ENCODE measurements at regions not wholly inside any gene's neighbourhood (a gene's known extent, or its start where the extent isn't known, plus 50 kb on each side); places are given as distances from the start of the nearest gene placed in this dataset.
"Not testable (repeated sequence)": the region's sequence is repeated elsewhere in the genome, so short reads cannot be mapped to it uniquely, and the experiment has no call there.

DNA sequence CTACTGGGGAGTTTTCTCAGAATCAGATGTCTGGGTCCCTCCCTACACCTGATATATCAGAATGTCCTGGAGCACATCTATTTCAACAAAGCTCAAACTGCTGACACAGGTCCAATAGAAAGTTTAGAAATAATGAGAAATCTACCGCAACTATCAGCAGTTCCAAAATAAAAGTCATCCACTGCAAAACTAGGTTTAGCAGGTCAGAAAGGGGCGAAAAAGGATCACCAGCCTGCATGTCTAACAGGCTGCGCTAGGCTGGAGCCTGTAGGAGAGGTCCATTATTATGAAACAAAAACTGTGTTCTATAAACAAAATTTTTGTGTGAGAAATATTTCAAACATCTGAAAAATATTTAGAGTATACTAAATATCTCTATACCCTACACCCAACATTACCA, 84.1 kb upstream of the RNF38 start:
- TF ChIP-seq SUZ12 (IDR thresholded peaks at IDR 0.05; ENCODE audit: extremely low read depth, insufficient read depth, insufficient read length) (no peak), ZNF274 (IDR thresholded peaks at IDR 0.05; ENCODE audit: low read depth, low read length) (no peak), YY1 (IDR thresholded peaks at IDR 0.05; ENCODE audit: insufficient read depth, insufficient read length) (no peak)
- no peak overlapping the region for H3K4me3 ChIP-seq (ENCODE audit: insufficient read length, low read depth)
- H3K9ac ChIP-seq (ENCODE audit: insufficient read length, low read depth), result no peak overlapping the region
- no peaks in the 10 kb centered on the region for H3K27me3 ChIP-seq (ENCODE audit: insufficient read depth, insufficient read length)
- H3K36me3 ChIP-seq (ENCODE audit: insufficient read depth, insufficient read length, low read length), result peaks cover 5% of the 10 kb centered on the region
- H3K9me3 ChIP-seq (ENCODE audit: insufficient read depth, low read length), result no peaks in the 10 kb centered on the region
- H3K4me1 ChIP-seq (ENCODE audit: insufficient read depth, insufficient read length), result peaks cover 12% of the 10 kb centered on the region
- DNase-seq (ENCODE audit: low read depth, low spot score), result no peak

GRCh38 chr9:36479101-36479500, 79.0 kb upstream of the RNF38 start:
- H3K4me1 ChIP-seq (ENCODE audit: insufficient read depth, insufficient read length), result peaks cover 4% of the 10 kb centered on the region
- H3K9me3 ChIP-seq (ENCODE audit: insufficient read depth, low read length), result no peaks in the 10 kb centered on the region
- no peak overlapping the region for H3K9ac ChIP-seq (ENCODE audit: insufficient read length, low read depth)
- no peak for TF ChIP-seq YY1 (IDR thresholded peaks at IDR 0.05; ENCODE audit: insufficient read depth, insufficient read length)
- no peak for TF ChIP-seq SUZ12 (IDR thresholded peaks at IDR 0.05; ENCODE audit: extremely low read depth, insufficient read depth, insufficient read length)
- no peak for TF ChIP-seq ZNF274 (IDR thresholded peaks at IDR 0.05; ENCODE audit: low read depth, low read length)
- H3K36me3 ChIP-seq (ENCODE audit: insufficient read depth, insufficient read length, low read length), result peaks cover 5% of the 10 kb centered on the region
- H3K4me3 ChIP-seq (ENCODE audit: insufficient read length, low read depth), result no peak overlapping the region
- no peak for DNase-seq (ENCODE audit: low read depth, low spot score)
- no peaks in the 10 kb centered on the region for H3K27me3 ChIP-seq (ENCODE audit: insufficient read depth, insufficient read length)

DNA sequence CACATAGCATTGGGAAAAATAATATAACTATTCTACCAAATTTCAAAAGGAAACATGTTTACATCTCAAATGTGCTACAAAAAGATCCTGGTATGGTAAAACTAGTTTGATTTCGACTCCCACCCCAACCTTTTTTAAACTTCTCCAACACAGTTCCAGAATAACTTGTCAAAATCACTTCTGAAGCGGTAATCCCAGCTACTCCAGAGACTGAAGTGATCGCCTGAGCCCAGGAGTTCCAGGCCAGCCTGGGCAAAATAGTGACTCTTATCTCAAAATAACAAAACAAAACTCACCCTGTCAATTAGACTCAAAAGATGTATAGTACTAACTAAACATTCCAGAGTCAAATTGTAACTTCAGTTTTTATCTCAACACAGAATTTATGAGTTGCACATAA, 71.3 kb upstream of the RNF38 start:
- peaks cover 7% of the 10 kb centered on the region for H3K36me3 ChIP-seq (ENCODE audit: insufficient read depth, insufficient read length, low read length)
- no peak for DNase-seq (ENCODE audit: low read depth, low spot score)
- no peaks in the 10 kb centered on the region for H3K4me1 ChIP-seq (ENCODE audit: insufficient read depth, insufficient read length)
- no peak overlapping the region for H3K4me3 ChIP-seq (ENCODE audit: insufficient read length, low read depth)
- H3K27me3 ChIP-seq (ENCODE audit: insufficient read depth, insufficient read length), result no peaks in the 10 kb centered on the region
- TF ChIP-seq ZNF274 (IDR thresholded peaks at IDR 0.05; ENCODE audit: low read depth, low read length) (no peak), SUZ12 (IDR thresholded peaks at IDR 0.05; ENCODE audit: extremely low read depth, insufficient read depth, insufficient read length) (no peak), YY1 (IDR thresholded peaks at IDR 0.05; ENCODE audit: insufficient read depth, insufficient read length) (no peak)
- H3K9me3 ChIP-seq (ENCODE audit: insufficient read depth, low read length), result no peaks in the 10 kb centered on the region
- no peak overlapping the region for H3K9ac ChIP-seq (ENCODE audit: insufficient read length, low read depth)

DNA sequence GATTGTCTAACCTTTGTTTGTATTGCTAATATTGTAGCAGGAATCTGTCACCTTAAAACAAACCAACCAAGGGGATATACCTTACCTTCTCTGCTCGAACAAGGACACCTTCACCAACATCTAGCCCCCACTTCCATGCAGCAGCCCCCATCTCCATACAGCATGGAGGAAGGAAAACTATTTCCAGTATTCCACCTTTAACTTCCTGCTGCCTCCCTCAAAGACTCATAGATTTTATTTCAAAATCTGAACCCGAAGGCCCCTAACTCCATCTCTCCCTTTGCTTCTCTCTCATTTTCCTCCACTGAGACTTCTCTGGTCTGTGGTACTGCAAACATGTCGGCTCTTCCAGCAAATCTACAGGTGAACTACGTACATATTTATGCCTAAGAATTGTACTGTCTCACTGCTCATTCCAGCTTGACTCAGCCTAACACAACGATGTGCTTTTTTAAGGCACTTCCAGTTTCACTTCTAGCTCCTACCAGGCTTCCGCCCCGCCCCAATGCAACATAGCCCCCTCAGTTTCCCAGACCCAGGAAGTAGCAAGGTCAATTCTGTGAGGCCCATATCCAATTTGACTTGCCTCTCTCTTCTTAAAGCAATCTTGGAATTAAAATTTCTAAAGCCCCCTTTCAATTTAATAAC, 70.7 kb upstream of the RNF38 start:
- no peak for TF ChIP-seq ZNF274 (IDR thresholded peaks at IDR 0.05; ENCODE audit: low read depth, low read length)
- TF ChIP-seq YY1 (IDR thresholded peaks at IDR 0.05; ENCODE audit: insufficient read depth, insufficient read length), result no peak
- no peak for TF ChIP-seq SUZ12 (IDR thresholded peaks at IDR 0.05; ENCODE audit: extremely low read depth, insufficient read depth, insufficient read length)
- no peak overlapping the region for H3K4me3 ChIP-seq (ENCODE audit: insufficient read length, low read depth)
- no peaks in the 10 kb centered on the region for H3K4me1 ChIP-seq (ENCODE audit: insufficient read depth, insufficient read length)
- no peaks in the 10 kb centered on the region for H3K27me3 ChIP-seq (ENCODE audit: insufficient read depth, insufficient read length)
- no peak for DNase-seq (ENCODE audit: low read depth, low spot score)
- peaks cover 7% of the 10 kb centered on the region for H3K36me3 ChIP-seq (ENCODE audit: insufficient read depth, insufficient read length, low read length)
- no peaks in the 10 kb centered on the region for H3K9me3 ChIP-seq (ENCODE audit: insufficient read depth, low read length)
- no peak overlapping the region for H3K9ac ChIP-seq (ENCODE audit: insufficient read length, low read depth)

DNA sequence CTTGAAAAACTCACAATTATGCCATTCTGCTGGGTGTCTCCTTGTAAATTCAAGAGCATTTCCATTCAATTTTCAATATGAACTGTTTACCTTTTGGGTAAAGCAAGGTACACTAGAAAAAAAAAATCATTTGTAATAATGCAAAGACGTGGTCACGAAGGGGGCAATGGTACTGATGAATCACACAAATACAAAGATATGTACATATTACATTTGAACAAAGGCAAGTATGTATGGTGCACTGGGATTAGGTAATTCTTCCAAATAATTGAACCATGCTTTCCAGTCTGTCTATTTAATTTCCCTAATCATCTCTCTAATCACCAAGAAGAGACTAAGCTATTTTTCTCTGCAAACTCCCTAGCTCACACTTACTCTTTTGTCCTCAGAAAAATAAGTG, 63.4 kb upstream of the RNF38 start:
- DNase-seq (ENCODE audit: low read depth, low spot score), result no peak
- TF ChIP-seq ZNF274 (IDR thresholded peaks at IDR 0.05; ENCODE audit: low read depth, low read length), result no peak
- TF ChIP-seq YY1 (IDR thresholded peaks at IDR 0.05; ENCODE audit: insufficient read depth, insufficient read length), result no peak
- no peak for TF ChIP-seq SUZ12 (IDR thresholded peaks at IDR 0.05; ENCODE audit: extremely low read depth, insufficient read depth, insufficient read length)

GRCh38 chr9:36462245-36462644, 62.2 kb upstream of the RNF38 start:
- Histone ChIP-seq H3K9ac (ENCODE audit: insufficient read length, low read depth) (no peak overlapping the region), H3K36me3 (ENCODE audit: insufficient read depth, insufficient read length, low read length) (peaks cover 20% of the 10 kb centered on the region), H3K4me1 (ENCODE audit: insufficient read depth, insufficient read length) (peaks cover 7% of the 10 kb centered on the region), H3K4me3 (ENCODE audit: insufficient read length, low read depth) (no peak overlapping the region), H3K27me3 (ENCODE audit: insufficient read depth, insufficient read length) (no peaks in the 10 kb centered on the region), H3K9me3 (ENCODE audit: insufficient read depth, low read length) (peaks cover 5% of the 10 kb centered on the region; the same call in 1 of the 2 replicates)
- TF ChIP-seq YY1 (IDR thresholded peaks at IDR 0.05; ENCODE audit: insufficient read depth, insufficient read length), result no peak
- TF ChIP-seq ZNF274 (IDR thresholded peaks at IDR 0.05; ENCODE audit: low read depth, low read length), result no peak
- no peak for TF ChIP-seq SUZ12 (IDR thresholded peaks at IDR 0.05; ENCODE audit: extremely low read depth, insufficient read depth, insufficient read length)
- no peak for DNase-seq (ENCODE audit: low read depth, low spot score)

More for the DNA sequence above, 63.4 kb upstream of the RNF38 start:
- H3K36me3 ChIP-seq (ENCODE audit: insufficient read depth, insufficient read length, low read length), result peaks cover 19% of the 10 kb centered on the region
- no peak overlapping the region for H3K4me3 ChIP-seq (ENCODE audit: insufficient read length, low read depth)
- no peak overlapping the region for H3K9ac ChIP-seq (ENCODE audit: insufficient read length, low read depth)
- H3K9me3 ChIP-seq (ENCODE audit: insufficient read depth, low read length), result 0 out of 2 replicates have a peak, but pooled peaks cover 1% of the 10 kb centered on the region
- H3K4me1 ChIP-seq (ENCODE audit: insufficient read depth, insufficient read length), result peaks cover 7% of the 10 kb centered on the region
- H3K27me3 ChIP-seq (ENCODE audit: insufficient read depth, insufficient read length), result no peaks in the 10 kb centered on the region

- Histone ChIP-seq H3K4me1 (ENCODE audit: insufficient read depth, insufficient read length) (peaks cover 7% of the 10 kb centered on the region), H3K9me3 (ENCODE audit: insufficient read depth, low read length) (peaks cover 5% of the 10 kb centered on the region; the same call in 1 of the 2 replicates), H3K36me3 (ENCODE audit: insufficient read depth, insufficient read length, low read length) (peaks cover 20% of the 10 kb centered on the region), H3K4me3 (ENCODE audit: insufficient read length, low read depth) (no peak overlapping the region), H3K9ac (ENCODE audit: insufficient read length, low read depth) (no peak overlapping the region), H3K27me3 (ENCODE audit: insufficient read depth, insufficient read length) (no peaks in the 10 kb centered on the region)
- no peak for DNase-seq (ENCODE audit: low read depth, low spot score)
- TF ChIP-seq SUZ12 (IDR thresholded peaks at IDR 0.05; ENCODE audit: extremely low read depth, insufficient read depth, insufficient read length) (no peak), ZNF274 (IDR thresholded peaks at IDR 0.05; ENCODE audit: low read depth, low read length) (no peak), YY1 (IDR thresholded peaks at IDR 0.05; ENCODE audit: insufficient read depth, insufficient read length) (no peak)
These were observed 61.3 kb upstream of the RNF38 start for GRCh38 chr9:36461323-36461722.

GRCh38 chr9:36458430-36458915, 58.4 kb upstream of the RNF38 start:
- not testable (repeated sequence) for H3K4me1 ChIP-seq (ENCODE audit: insufficient read depth, insufficient read length); H3K4me3 ChIP-seq (ENCODE audit: insufficient read length, low read depth); H3K27me3 ChIP-seq (ENCODE audit: insufficient read depth, insufficient read length); H3K9me3 ChIP-seq (ENCODE audit: insufficient read depth, low read length); H3K9ac ChIP-seq (ENCODE audit: insufficient read length, low read depth); DNase-seq (ENCODE audit: low read depth, low spot score)
- H3K36me3 ChIP-seq (ENCODE audit: insufficient read depth, insufficient read length, low read length), result peaks cover 18% of the 10 kb centered on the region
